Spleen (tissue), 11 donors: ENCODE measurements at regions not wholly inside any gene's neighbourhood (a gene's known extent, or its start where the extent isn't known, plus 50 kb on each side); places are given as distances from the start of the nearest gene placed in this dataset.

Experiments
- DNase-seq: peaks from one replicate; pipeline ENCODE4 v3.0.0-alpha.2; 2020
- H3K27ac ChIP-seq, 8 donors: fragments of 200-600 bp; sonication (generic) in 7 of 8; 1 replicate in 4 of 8; 2 replicates in 4 of 8; pipeline versions ENCODE4 v1.5.0 to v1.8.0; 2016 to 2021; ENCODE audit warnings: inconsistent platforms in 4 of 8, mild to moderate bottlenecking in 4 of 8, moderate library complexity in 1 of 8
- H3K27me3 ChIP-seq, 7 donors: fragments of 200-600 bp; sonication (generic) in 6 of 7; replicated peaks in 1 of 7; 1 replicate in 4 of 7; 2 replicates in 3 of 7; pipeline versions ENCODE4 v1.5.0 to v1.8.0; 2016 to 2021; ENCODE audit warnings: inconsistent platforms in 3 of 7, mild to moderate bottlenecking in 1 of 7
- H3K36me3 ChIP-seq, 6 donors: fragments of 200-600 bp; sonication (generic) in 5 of 6; 1 replicate in 4 of 6; 2 replicates in 2 of 6; pipeline versions ENCODE4 v1.5.0 to v1.8.0; 2016 to 2021; ENCODE audit warnings: inconsistent platforms in 2 of 6
- H3K4me1 ChIP-seq, 6 donors: fragments of 200-600 bp; sonication (generic) in 5 of 6; 1 replicate in 3 of 6; 2 replicates in 3 of 6; pipeline versions ENCODE4 v1.5.0 to v1.8.0; 2016 to 2021; ENCODE audit warnings: inconsistent platforms in 3 of 6
- H3K4me3 ChIP-seq, 8 donors: fragments of 200-600 bp; sonication (generic) in 7 of 8; 1 replicate in 4 of 8; 2 replicates in 4 of 8; pipeline versions ENCODE4 v1.5.0 to v1.8.0; 2016 to 2021; ENCODE audit warnings: inconsistent platforms in 4 of 8, mild to moderate bottlenecking in 4 of 8, moderate library complexity in 2 of 8
- H3K9me3 ChIP-seq, 8 donors: fragments of 200-600 bp; sonication (generic) in 7 of 8; 1 replicate in 4 of 8; 2 replicates in 4 of 8; pipeline versions ENCODE4 v1.5.0 to v1.8.0; 2016 to 2021; ENCODE audit warnings: inconsistent platforms in 4 of 8
- CTCF ChIP-seq, 11 experiments: fragments of 200-600 bp in 7 of 11; fragments of 450-650 bp in 4 of 11; sonication (generic) in 4 of 11; IDR thresholded peaks in 8 of 11; conservative IDR thresholded peaks in 3 of 11; 1 replicate in 7 of 11; 2 replicates in 4 of 11; pipeline versions ENCODE4 v1.4.0 to v1.8.0; 2016 to 2021; ENCODE audit warnings: antibody characterized with exemption in 11 of 11, inconsistent platforms in 4 of 11, mild to moderate bottlenecking in 1 of 11
- POLR2A ChIP-seq, 3 donors: fragments of 450-650 bp; IDR thresholded peaks; one replicate each; pipeline ENCODE4 v1.5.1; 2017; ENCODE audit warnings: antibody characterized with exemption in 3 of 3, mild to moderate bottlenecking in 1 of 3
- POLR2AphosphoS5 ChIP-seq, 3 donors: sonication (generic); formaldehyde crosslinking; IDR thresholded peaks; one replicate each; pipeline ENCODE4 v1.5.1; 2017; ENCODE audit warnings: antibody characterized with exemption in 3 of 3
- WGBS, 5 donors: extraction: QIAGEN DNeasy Blood & Tissue Kit in 3 of 5; methylation state at CpG; one replicate each; pipeline versions ENCODE4 v1.1.5 to v1.1.7; 2013 to 2018; 5-methylcytosine and 5-hydroxymethylcytosine counted together
- intact Hi-C: fragments of 100-400 bp; cut with DNase I; formaldehyde crosslinking; loops from one replicate; pipeline ENCODE4 v1.15.0; 2023; ENCODE audit warnings: low total_unique reads
- donor health status: healthy with polysubstance abuse.
- donor health status: DM: no; HTN: no; CAD: no; lungs with moderate emphysema.
- donor health status: DM: no; HTN: no; CAD: no.
- donor health status: Bipolar disorder and iron deficiency.
- donor health status: healthy.
- donor health status: DM: no; HTN: no; CAD: no.
- donor health status: DM: yes; HTN: yes; CAD: no.

- Histone ChIP-seq H3K9me3 (no peaks in the 10 kb centered on the region), H3K36me3 (no peaks in the 10 kb centered on the region), H3K27me3 (no peaks in the 10 kb centered on the region), H3K4me1 (no peaks in the 10 kb centered on the region), H3K4me3 (no peak overlapping the region), H3K27ac (no peak overlapping the region)
- 88 to 100% (median 94%) methylated on average over 2 of the region's 2 CpGs for WGBS, 5 donors
- intact Hi-C loops: no loop called here
- DNase-seq: no peak
- TF ChIP-seq POLR2A (IDR thresholded peaks at IDR 0.05): no peak
- TF ChIP-seq POLR2AphosphoS5 (IDR thresholded peaks at IDR 0.05): no peak
- TF ChIP-seq CTCF (IDR thresholded peaks at IDR 0.05 in 8 of 11, conservative IDR thresholded peaks at IDR 0.05 in 3 of 11): no peak
These were observed 125.4 kb upstream of the PLCL2 start for GRCh38 chr3:16759227-16759903.

- intact Hi-C loops: no loop called here
- no peak overlapping the region for H3K27ac ChIP-seq
- H3K9me3 ChIP-seq: no peaks in the 10 kb centered on the region
- WGBS, 5 donors: 92 to 100% (median 100%) methylated on average over 1 of the region's 1 CpG
- no peak for DNase-seq
- no peaks in the 10 kb centered on the region for H3K36me3 ChIP-seq
- no peak overlapping the region for H3K4me3 ChIP-seq
- TF ChIP-seq POLR2AphosphoS5 (IDR thresholded peaks at IDR 0.05) (no peak), POLR2A (IDR thresholded peaks at IDR 0.05) (no peak), CTCF (IDR thresholded peaks at IDR 0.05 in 8 of 11, conservative IDR thresholded peaks at IDR 0.05 in 3 of 11) (no peak)
- no peaks in the 10 kb centered on the region for H3K4me1 ChIP-seq
- no peaks in the 10 kb centered on the region for H3K27me3 ChIP-seq
These were observed 123.2 kb upstream of the PLCL2 start for GRCh38 chr3:16761571-16761970.

GRCh38 chr3:16765661-16766060 lies 119.1 kb upstream of the PLCL2 start:
- 96 to 100% (median 100%) methylated on average over 1 of the region's 1 CpG for WGBS, 5 donors
- no peaks in the 10 kb centered on the region for H3K36me3 ChIP-seq
- H3K27ac ChIP-seq: no peak overlapping the region
- no peaks in the 10 kb centered on the region for H3K27me3 ChIP-seq
- H3K9me3 ChIP-seq: no peaks in the 10 kb centered on the region
- no peak for DNase-seq
- no peak overlapping the region for H3K4me3 ChIP-seq
- intact Hi-C loops: no loop called here
- no peaks in the 10 kb centered on the region for H3K4me1 ChIP-seq
- TF ChIP-seq POLR2AphosphoS5 (IDR thresholded peaks at IDR 0.05) (no peak), CTCF (IDR thresholded peaks at IDR 0.05 in 8 of 11, conservative IDR thresholded peaks at IDR 0.05 in 3 of 11) (no peak), POLR2A (IDR thresholded peaks at IDR 0.05) (no peak)

- intact Hi-C loops: no loop called here
- Histone ChIP-seq H3K9me3 (no peaks in the 10 kb centered on the region), H3K27me3 (no peaks in the 10 kb centered on the region), H3K4me3 (no peak overlapping the region), H3K36me3 (no peaks in the 10 kb centered on the region), H3K4me1 (no peaks in the 10 kb centered on the region), H3K27ac (no peak overlapping the region)
- no peak for TF ChIP-seq CTCF (IDR thresholded peaks at IDR 0.05 in 8 of 11, conservative IDR thresholded peaks at IDR 0.05 in 3 of 11)
- 79 to 97% (median 88%) methylated on average over 3 of the region's 3 CpGs for WGBS, 5 donors
- DNase-seq: no peak
These were observed 117.7 kb upstream of the PLCL2 start for GRCh38 chr3:16767006-16767405.
